Activated CD8-positive, alpha-beta T cell treated with anti-CD3 and anti-CD28 coated beads for 36 hours (primary cell): ENCODE measurements at regions not wholly inside any gene's neighbourhood (a gene's known extent, or its start where the extent isn't known, plus 50 kb on each side); places are given as distances from the start of the nearest gene placed in this dataset.
A peak's percentile ranks its signal among the peaks of the same experiment; 100 is the strongest.

Experiments used
- ATAC-seq: fragments of 200-7000 bp; cut with Tn5 transposase; one replicate; pipeline ENCODE4 v1.10.0; 2021; ENCODE audit warnings: mild to moderate bottlenecking, moderate library complexity
- CTCF ChIA-PET: fragments of 350-600 bp; sonication (Branson Sonifier 250); formaldehyde crosslinking; loops from one replicate; lab custom pipeline; 2021; ENCODE audit warnings: antibody characterized with exemption; lab: Charles Lee
- POLR2A ChIA-PET: fragments of 350-600 bp; sonication (Branson Sonifier 250); formaldehyde crosslinking; loops from one replicate; lab custom pipeline; 2021; ENCODE audit warnings: antibody characterized with exemption; lab: Charles Lee
- DNase-seq: peaks from one replicate; pipeline ENCODE4 v3.0.0-alpha.2; 2020
- H3K27ac Mint-ChIP-seq: one replicate; pipeline ENCODE4 v1.8.0; 2021; ENCODE audit warnings: mild to moderate bottlenecking, mixed read lengths
- H3K27me3 Mint-ChIP-seq: one replicate; pipeline ENCODE4 v1.8.0; 2021; ENCODE audit warnings: mixed read lengths
- H3K36me3 Mint-ChIP-seq: one replicate; pipeline ENCODE4 v1.8.0; 2021; ENCODE audit warnings: low read depth, mixed read lengths
- H3K4me1 Mint-ChIP-seq: one replicate; pipeline ENCODE4 v1.8.0; 2021; ENCODE audit warnings: low read depth, mixed read lengths
- H3K4me3 Mint-ChIP-seq: one replicate; pipeline ENCODE4 v1.8.0; 2021; ENCODE audit warnings: mild to moderate bottlenecking, moderate library complexity, mixed read lengths
- H3K9me3 Mint-ChIP-seq: one replicate; pipeline ENCODE4 v1.8.0; 2021; ENCODE audit warnings: mixed read lengths
- CTCF ChIP-seq: fragments of 200-600 bp; IDR thresholded peaks from one replicate; pipeline ENCODE4 v1.8.0; 2022; ENCODE audit warnings: antibody characterized with exemption, mild to moderate bottlenecking
- intact Hi-C: fragments of 100-400 bp; cut with micrococcal nuclease; formaldehyde crosslinking; loops from one replicate; pipeline ENCODE4 v1.10.0; 2022

GRCh38 chr2:34030273-34030672 lies 431.2 kb upstream of the FAM98A start:
- DNase-seq (no peak), ATAC-seq (no peak)
- intact Hi-C loops = no loop called here
- Mint-ChIP-seq H3K36me3 (no peaks in the 10 kb centered on the region), H3K27ac (no peak overlapping the region), H3K27me3 (no peaks in the 10 kb centered on the region), H3K9me3 (no peaks in the 10 kb centered on the region), H3K4me3 (no peak overlapping the region), H3K4me1 (no peaks in the 10 kb centered on the region)
- ChIA-PET CTCF (no interaction called here), POLR2A (no interaction called here)
- TF ChIP-seq CTCF = no peak

- H3K9me3 Mint-ChIP-seq = no peaks in the 10 kb centered on the region
- no peak overlapping the region for H3K4me3 Mint-ChIP-seq
- intact Hi-C loops = no loop called here
- no peaks in the 10 kb centered on the region for H3K4me1 Mint-ChIP-seq
- ATAC-seq (no peak), DNase-seq (no peak)
- H3K27me3 Mint-ChIP-seq = no peaks in the 10 kb centered on the region
- POLR2A ChIA-PET = no interaction called here
- TF ChIP-seq CTCF = no peak
- CTCF ChIA-PET = no interaction called here
- no peak overlapping the region for H3K27ac Mint-ChIP-seq
- H3K36me3 Mint-ChIP-seq = no peaks in the 10 kb centered on the region
Measured at GRCh38 chr2:34029073-34029472, 430.0 kb upstream of the FAM98A start.

GRCh38 chr2:34025196-34025595 lies 426.1 kb upstream of the FAM98A start:
- no peaks in the 10 kb centered on the region for H3K27me3 Mint-ChIP-seq
- ChIA-PET CTCF (no interaction called here), POLR2A (no interaction called here)
- H3K4me3 Mint-ChIP-seq = no peak overlapping the region
- no peak overlapping the region for H3K27ac Mint-ChIP-seq
- H3K9me3 Mint-ChIP-seq = no peaks in the 10 kb centered on the region
- DNase-seq = no peak
- ATAC-seq = no peak
- intact Hi-C loops = no loop called here
- H3K36me3 Mint-ChIP-seq = no peaks in the 10 kb centered on the region
- no peaks in the 10 kb centered on the region for H3K4me1 Mint-ChIP-seq
- TF ChIP-seq CTCF = no peak

GRCh38 chr2:34012715-34013302 lies 413.7 kb upstream of the FAM98A start:
- H3K9me3 Mint-ChIP-seq = peaks cover 8% of the 10 kb centered on the region
- peak; percentile 22 for TF ChIP-seq CTCF
- H3K4me3 Mint-ChIP-seq = no peak overlapping the region
- no peaks in the 10 kb centered on the region for H3K36me3 Mint-ChIP-seq
- peak; percentile 38 for DNase-seq
- no peaks in the 10 kb centered on the region for H3K4me1 Mint-ChIP-seq
- intact Hi-C loops = no loop called here
- POLR2A ChIA-PET = no interaction called here
- peaks cover 2% of the 10 kb centered on the region for H3K27me3 Mint-ChIP-seq
- CTCF ChIA-PET = interaction anchor here (0.8 to 1.0 kb wide), 2 partner anchors 11 to 258 kb away, joined by 3 read pairs; no protein-coding TSS in a partner anchor
- H3K27ac Mint-ChIP-seq = no peak overlapping the region
- ATAC-seq = peak; percentile 42

- no peak for ATAC-seq
- ChIA-PET CTCF (interaction anchor here (0.6 kb wide), 1 partner anchor 1217 kb away, joined by 3 read pairs; no protein-coding TSS in a partner anchor), POLR2A (no interaction called here)
- intact Hi-C loops = no loop called here
- Mint-ChIP-seq H3K27me3 (peaks cover 2% of the 10 kb centered on the region), H3K9me3 (peaks cover 8% of the 10 kb centered on the region), H3K36me3 (no peaks in the 10 kb centered on the region), H3K4me3 (no peak overlapping the region), H3K4me1 (no peaks in the 10 kb centered on the region), H3K27ac (no peak overlapping the region)
- no peak for TF ChIP-seq CTCF
- DNase-seq = no peak
Measured at GRCh38 chr2:34011684-34012083, 412.6 kb upstream of the FAM98A start.
